GM23338 (cell line): ENCODE measurements at regions not wholly inside any gene's neighbourhood (a gene's known extent, or its start where the extent isn't known, plus 50 kb on each side); places are given as distances from the start of the nearest gene placed in this dataset.

Source experiments
- ATAC-seq: fragments of 200-7000 bp; cut with Tn5 transposase; 3 replicates; pipeline ENCODE4 v1.9.1; 2020
- DNase-seq: peaks from one replicate; pipeline ENCODE4 v3.0.0-alpha.2; 2015; ENCODE audit warnings: low spot score
- H2AFZ ChIP-seq: fragments of 200-600 bp; sonication (generic); 2 replicates; pipeline ENCODE4 v1.8.0; 2016; ENCODE audit warnings: antibody characterized with exemption, mild to moderate bottlenecking, moderate library complexity
- H3F3A ChIP-seq: fragments of 200-600 bp; sonication (generic); replicated peaks from 2 replicates; pipeline ENCODE4 v1.8.0; 2017; ENCODE audit warnings: antibody characterized with exemption, mixed run types, low read depth
- H3K27ac ChIP-seq: fragments of 200-600 bp; sonication (generic); 2 replicates; pipeline ENCODE4 v1.6.1; 2016; ENCODE audit warnings: low read depth
- H3K27me3 ChIP-seq: fragments of 200-600 bp; sonication (generic); 2 replicates; pipeline ENCODE4 v1.8.0; 2016; ENCODE audit warnings: mild to moderate bottlenecking, mixed run types, moderate library complexity; ENCODE audit not compliant: insufficient read depth
- H3K36me3 ChIP-seq: fragments of 200-600 bp; sonication (generic); 2 replicates; pipeline ENCODE4 v1.8.0; 2016; ENCODE audit warnings: mild to moderate bottlenecking; ENCODE audit not compliant: insufficient read depth
- H3K4me1 ChIP-seq: fragments of 200-600 bp; sonication (generic); 2 replicates; pipeline ENCODE4 v1.8.0; 2016; ENCODE audit warnings: mild to moderate bottlenecking, moderate library complexity; ENCODE audit not compliant: insufficient read depth
- H3K4me2 ChIP-seq: fragments of 200-600 bp; sonication (generic); 2 replicates; pipeline ENCODE4 v1.7.1; 2017; ENCODE audit warnings: mixed run types
- H3K4me3 ChIP-seq: fragments of 200-600 bp; sonication (generic); 2 replicates; pipeline ENCODE4 v1.6.1; 2016; ENCODE audit warnings: mixed run types
- H3K79me2 ChIP-seq: fragments of 200-600 bp; sonication (generic); replicated peaks from 2 replicates; pipeline ENCODE4 v1.8.0; 2017; ENCODE audit warnings: mild to moderate bottlenecking; ENCODE audit not compliant: insufficient read depth
- H3K9me2 ChIP-seq: fragments of 200-600 bp; sonication (generic); 2 replicates; pipeline ENCODE4 v1.8.0; 2017; ENCODE audit not compliant: insufficient read depth
- H4K20me1 ChIP-seq: fragments of 200-600 bp; sonication (generic); replicated peaks from 2 replicates; pipeline ENCODE4 v1.8.0; 2017; ENCODE audit warnings: mild to moderate bottlenecking; ENCODE audit not compliant: insufficient read depth
- H3K27ac Mint-ChIP-seq: 2 replicates; pipeline ENCODE4 v1.8.0; 2020; ENCODE audit warnings: inconsistent platforms, mild to moderate bottlenecking, moderate library complexity, mixed read lengths
- H3K27me3 Mint-ChIP-seq: 3 replicates; pipeline ENCODE4 v1.8.0; 2022; ENCODE audit warnings: low read depth, mild to moderate bottlenecking, moderate library complexity, mixed read lengths, inconsistent platforms; ENCODE audit not compliant: insufficient read depth, poor library complexity
- H3K36me3 Mint-ChIP-seq: 3 replicates; pipeline ENCODE4 v1.8.0; 2021; ENCODE audit warnings: low read depth, mild to moderate bottlenecking, inconsistent platforms, moderate library complexity, mixed read lengths
- H3K4me1 Mint-ChIP-seq: 3 replicates; pipeline ENCODE4 v1.8.0; 2020; ENCODE audit warnings: mild to moderate bottlenecking, inconsistent platforms, mixed read lengths
- H3K4me3 Mint-ChIP-seq: 3 replicates; pipeline ENCODE4 v1.8.0; 2021; ENCODE audit warnings: moderate library complexity, mild to moderate bottlenecking, inconsistent platforms, mixed read lengths
- H3K9me3 Mint-ChIP-seq: 3 replicates; pipeline ENCODE4 v1.8.0; 2020; ENCODE audit warnings: moderate library complexity, mild to moderate bottlenecking, inconsistent platforms, mixed read lengths
- CREB1 ChIP-seq: fragments of 250-450 bp; sonication (Bioruptor Pico); IDR thresholded peaks from 2 replicates; pipeline ENCODE4 v1.5.0; 2020; ENCODE audit warnings: low read depth, mild to moderate bottlenecking, moderate library complexity
- EZH2 ChIP-seq: fragments of 200-600 bp; sonication (generic); IDR thresholded peaks from one replicate; pipeline ENCODE4 v1.8.0; 2017; ENCODE audit warnings: antibody characterized with exemption, mild to moderate bottlenecking, low read depth; ENCODE audit not compliant: unreplicated experiment
- EZH2phosphoT487 ChIP-seq: fragments of 200-600 bp; sonication (generic); IDR thresholded peaks from one replicate; pipeline ENCODE4 v1.8.1; 2018; ENCODE audit warnings: antibody characterized with exemption; ENCODE audit not compliant: unreplicated experiment
- NANOG ChIP-seq: IDR thresholded peaks from 2 replicates; pipeline ENCODE4 v1.6.1; 2016; ENCODE audit warnings: antibody characterized with exemption, borderline replicate concordance
- POLR2AphosphoS5 ChIP-seq: IDR thresholded peaks from 2 replicates; pipeline ENCODE4 v1.6.1; 2016; ENCODE audit warnings: antibody characterized with exemption, low read depth
- STAT1 ChIP-seq: IDR thresholded peaks from one replicate; pipeline ENCODE4 v1.6.1; 2016; ENCODE audit warnings: antibody characterized with exemption; ENCODE audit not compliant: unreplicated experiment
- ZNF114 ChIP-seq: fragments of 250-450 bp; sonication (Bioruptor Pico); IDR thresholded peaks from 2 replicates; pipeline ENCODE4 v1.5.0; 2020; ENCODE audit warnings: mild to moderate bottlenecking, moderate library complexity
- ZNF331 ChIP-seq: fragments of 250-450 bp; sonication (Bioruptor Pico); IDR thresholded peaks from 2 replicates; pipeline ENCODE4 v1.5.0; 2020; ENCODE audit warnings: low read depth, mild to moderate bottlenecking, moderate library complexity
- TF ChIP-seq, protein P1 (sequence below): IDR thresholded peaks from 2 replicates; pipeline ENCODE4 v1.6.1; 2016; ENCODE audit warnings: antibody characterized with exemption
- TF ChIP-seq, protein P2 (sequence below), 2 experiments: fragments of 200-600 bp in 1 of 2; sonication (generic) in 1 of 2; conservative IDR thresholded peaks; 2 replicates each; pipeline versions ENCODE4 v1.5.1 to v1.6.1; 2016 to 2017; ENCODE audit warnings: antibody characterized with exemption in 2 of 2, low read depth in 2 of 2, mild to moderate bottlenecking in 2 of 2, moderate library complexity in 1 of 2
- TF ChIP-seq, protein P3 (sequence below): IDR thresholded peaks from one replicate; pipeline ENCODE4 v1.6.1; 2018; ENCODE audit warnings: antibody characterized with exemption; ENCODE audit not compliant: unreplicated experiment

DNA sequence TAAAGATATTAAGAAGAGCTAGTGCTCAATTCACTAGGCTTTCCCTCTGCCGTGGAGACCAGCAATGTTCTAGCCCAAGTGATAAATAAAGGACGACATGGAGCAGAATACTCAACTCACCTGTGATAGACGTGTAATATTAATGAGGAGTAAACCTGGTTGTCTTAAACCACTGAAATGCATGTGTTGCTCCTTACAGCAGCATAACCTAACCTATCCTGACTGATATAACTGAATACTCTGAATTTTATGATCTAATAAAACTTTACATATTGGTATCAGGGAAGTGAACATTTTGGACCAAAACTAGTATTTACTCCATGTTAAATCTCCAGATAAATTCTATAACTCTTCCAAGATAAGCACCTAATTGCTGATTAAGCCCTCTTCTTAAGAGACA, 531.0 kb downstream of the METTL4 start (continued):
- TF ChIP-seq, protein P1, sequence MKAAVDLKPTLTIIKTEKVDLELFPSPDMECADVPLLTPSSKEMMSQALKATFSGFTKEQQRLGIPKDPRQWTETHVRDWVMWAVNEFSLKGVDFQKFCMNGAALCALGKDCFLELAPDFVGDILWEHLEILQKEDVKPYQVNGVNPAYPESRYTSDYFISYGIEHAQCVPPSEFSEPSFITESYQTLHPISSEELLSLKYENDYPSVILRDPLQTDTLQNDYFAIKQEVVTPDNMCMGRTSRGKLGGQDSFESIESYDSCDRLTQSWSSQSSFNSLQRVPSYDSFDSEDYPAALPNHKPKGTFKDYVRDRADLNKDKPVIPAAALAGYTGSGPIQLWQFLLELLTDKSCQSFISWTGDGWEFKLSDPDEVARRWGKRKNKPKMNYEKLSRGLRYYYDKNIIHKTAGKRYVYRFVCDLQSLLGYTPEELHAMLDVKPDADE = no peak
- TF ChIP-seq EZH2phosphoT487 (no peak), STAT1 (no peak), CREB1 (CRISPR knock-in tag) (no peak)

DNA sequence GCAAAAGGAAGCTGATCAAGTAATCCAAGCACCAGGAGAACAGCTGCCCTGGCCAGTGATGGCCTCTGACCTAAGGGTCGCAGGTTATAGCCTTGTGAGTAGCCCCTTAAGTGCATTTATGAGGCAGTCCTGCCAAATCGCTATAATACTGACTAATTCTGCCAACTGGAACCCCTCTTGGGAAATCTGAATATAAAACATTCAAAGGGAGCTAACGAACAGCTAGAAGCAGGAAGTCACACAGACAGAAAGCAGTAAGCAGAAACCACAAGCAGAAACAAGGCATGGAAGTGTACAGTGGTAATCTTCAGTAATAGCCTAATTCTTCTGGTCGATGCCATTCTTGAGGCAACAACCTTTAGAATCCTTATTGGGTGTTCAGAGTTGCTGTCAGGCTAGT, 521.3 kb downstream of the METTL4 start:
- no peaks in the 10 kb centered on the region for H3K4me1 ChIP-seq
- Mint-ChIP-seq H3K4me1 (no peaks in the 10 kb centered on the region), H3K4me3 (no peak overlapping the region), H3K36me3 (no peaks in the 10 kb centered on the region), H3K9me3 (no peaks in the 10 kb centered on the region), H3K27ac (no peak overlapping the region), H3K27me3 (no peaks in the 10 kb centered on the region)
- no peaks in the 10 kb centered on the region for H3K36me3 ChIP-seq
- H3K4me2 ChIP-seq = no peak overlapping the region
- no peaks in the 10 kb centered on the region for H3K79me2 ChIP-seq
- H3K27me3 ChIP-seq = no peaks in the 10 kb centered on the region
- DNase-seq (no peak), ATAC-seq (no peak)
- H3F3A ChIP-seq = no peaks in the 10 kb centered on the region
- H3K9me2 ChIP-seq = peaks cover 12% of the 10 kb centered on the region
- no peak overlapping the region for H3K27ac ChIP-seq
- H2AFZ ChIP-seq = no peak overlapping the region
- H3K4me3 ChIP-seq = no peak overlapping the region
- no peaks in the 10 kb centered on the region for H4K20me1 ChIP-seq
- TF ChIP-seq ZNF114 (no peak), STAT1 (no peak), ZNF331 (CRISPR knock-in tag) (no peak), POLR2AphosphoS5 (no peak), NANOG (no peak), EZH2 (no peak), CREB1 (CRISPR knock-in tag) (no peak)
- TF ChIP-seq, protein P1 = no peak
- TF ChIP-seq, protein P2, sequence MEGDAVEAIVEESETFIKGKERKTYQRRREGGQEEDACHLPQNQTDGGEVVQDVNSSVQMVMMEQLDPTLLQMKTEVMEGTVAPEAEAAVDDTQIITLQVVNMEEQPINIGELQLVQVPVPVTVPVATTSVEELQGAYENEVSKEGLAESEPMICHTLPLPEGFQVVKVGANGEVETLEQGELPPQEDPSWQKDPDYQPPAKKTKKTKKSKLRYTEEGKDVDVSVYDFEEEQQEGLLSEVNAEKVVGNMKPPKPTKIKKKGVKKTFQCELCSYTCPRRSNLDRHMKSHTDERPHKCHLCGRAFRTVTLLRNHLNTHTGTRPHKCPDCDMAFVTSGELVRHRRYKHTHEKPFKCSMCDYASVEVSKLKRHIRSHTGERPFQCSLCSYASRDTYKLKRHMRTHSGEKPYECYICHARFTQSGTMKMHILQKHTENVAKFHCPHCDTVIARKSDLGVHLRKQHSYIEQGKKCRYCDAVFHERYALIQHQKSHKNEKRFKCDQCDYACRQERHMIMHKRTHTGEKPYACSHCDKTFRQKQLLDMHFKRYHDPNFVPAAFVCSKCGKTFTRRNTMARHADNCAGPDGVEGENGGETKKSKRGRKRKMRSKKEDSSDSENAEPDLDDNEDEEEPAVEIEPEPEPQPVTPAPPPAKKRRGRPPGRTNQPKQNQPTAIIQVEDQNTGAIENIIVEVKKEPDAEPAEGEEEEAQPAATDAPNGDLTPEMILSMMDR (conservative IDR thresholded peaks at IDR 0.05; ENCODE audit: low read depth in 2 of 2) = no peak
- TF ChIP-seq, protein P3, sequence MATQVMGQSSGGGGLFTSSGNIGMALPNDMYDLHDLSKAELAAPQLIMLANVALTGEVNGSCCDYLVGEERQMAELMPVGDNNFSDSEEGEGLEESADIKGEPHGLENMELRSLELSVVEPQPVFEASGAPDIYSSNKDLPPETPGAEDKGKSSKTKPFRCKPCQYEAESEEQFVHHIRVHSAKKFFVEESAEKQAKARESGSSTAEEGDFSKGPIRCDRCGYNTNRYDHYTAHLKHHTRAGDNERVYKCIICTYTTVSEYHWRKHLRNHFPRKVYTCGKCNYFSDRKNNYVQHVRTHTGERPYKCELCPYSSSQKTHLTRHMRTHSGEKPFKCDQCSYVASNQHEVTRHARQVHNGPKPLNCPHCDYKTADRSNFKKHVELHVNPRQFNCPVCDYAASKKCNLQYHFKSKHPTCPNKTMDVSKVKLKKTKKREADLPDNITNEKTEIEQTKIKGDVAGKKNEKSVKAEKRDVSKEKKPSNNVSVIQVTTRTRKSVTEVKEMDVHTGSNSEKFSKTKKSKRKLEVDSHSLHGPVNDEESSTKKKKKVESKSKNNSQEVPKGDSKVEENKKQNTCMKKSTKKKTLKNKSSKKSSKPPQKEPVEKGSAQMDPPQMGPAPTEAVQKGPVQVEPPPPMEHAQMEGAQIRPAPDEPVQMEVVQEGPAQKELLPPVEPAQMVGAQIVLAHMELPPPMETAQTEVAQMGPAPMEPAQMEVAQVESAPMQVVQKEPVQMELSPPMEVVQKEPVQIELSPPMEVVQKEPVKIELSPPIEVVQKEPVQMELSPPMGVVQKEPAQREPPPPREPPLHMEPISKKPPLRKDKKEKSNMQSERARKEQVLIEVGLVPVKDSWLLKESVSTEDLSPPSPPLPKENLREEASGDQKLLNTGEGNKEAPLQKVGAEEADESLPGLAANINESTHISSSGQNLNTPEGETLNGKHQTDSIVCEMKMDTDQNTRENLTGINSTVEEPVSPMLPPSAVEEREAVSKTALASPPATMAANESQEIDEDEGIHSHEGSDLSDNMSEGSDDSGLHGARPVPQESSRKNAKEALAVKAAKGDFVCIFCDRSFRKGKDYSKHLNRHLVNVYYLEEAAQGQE = no peak
